ENCODE measurements at regions not wholly inside any gene's neighbourhood (a gene's known extent, or its start where the extent isn't known, plus 50 kb on each side); places are given as distances from the start of the nearest gene placed in this dataset.

DNA sequence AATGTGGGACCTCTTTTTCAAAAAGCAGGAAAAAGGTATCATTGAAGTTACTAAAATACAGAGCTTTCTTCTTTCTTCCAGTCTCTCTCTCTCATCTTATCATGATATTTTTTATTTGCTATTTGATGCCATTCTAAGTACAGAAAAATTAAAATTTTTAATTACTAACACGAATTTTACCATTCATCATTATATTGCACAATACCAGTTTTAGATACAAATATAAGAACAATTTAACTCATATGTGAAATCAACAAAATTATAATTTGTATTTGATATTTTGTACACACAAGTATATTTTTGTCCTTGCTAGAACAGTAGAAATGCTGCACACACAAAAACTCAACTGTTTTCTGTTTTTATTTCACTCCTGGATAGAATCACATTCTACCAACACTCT lies 112.2 kb downstream of the OAT start:
- no peaks in the 10 kb centered on the region for H3K9me1 ChIP-seq (ENCODE audit: insufficient read depth, low read length)
- H3K4me1 ChIP-seq (ENCODE audit: control insufficient read depth, insufficient read depth, low read length): no peaks in the 10 kb centered on the region
- TF ChIP-seq CEBPB (IDR thresholded peaks at IDR 0.05; ENCODE audit: low read depth, low read length): peak; percentile 16; the same call in 1 of the 2 replicates
- no peak for TF ChIP-seq SMC3 (IDR thresholded peaks at IDR 0.05; ENCODE audit: low read depth, low read length)
- H4K20me1 ChIP-seq (ENCODE audit: insufficient read depth, low read length): no peaks in the 10 kb centered on the region
- no peak overlapping the region for H2AK5ac ChIP-seq (ENCODE audit: low read depth, low read length)
- no peak overlapping the region for H3K4me3 ChIP-seq (ENCODE audit: insufficient read depth, low read depth, low read length)
- DNase-seq: no peak
- H2AFZ ChIP-seq (replicated peaks; ENCODE audit: low read length, poor library complexity): no peak overlapping the region
- H3K4me2 ChIP-seq (ENCODE audit: low read depth, low read length): no peak overlapping the region
- no peak overlapping the region for H2BK20ac ChIP-seq (ENCODE audit: low read depth, low read length)
- no peaks in the 10 kb centered on the region for H3K79me1 ChIP-seq (ENCODE audit: low read depth in 1 of 2, low read length in 2 of 2)
- no peak overlapping the region for H3K18ac ChIP-seq (ENCODE audit: low read depth, low read length)
- peaks cover 21% of the 10 kb centered on the region for H3K9me3 ChIP-seq (ENCODE audit: control insufficient read depth, insufficient read depth, low read length)
- CTCF ChIA-PET: no interaction called here
- H3K9ac ChIP-seq (ENCODE audit: low read depth, low read length): no peak overlapping the region
- H3K4ac ChIP-seq (ENCODE audit: low read depth, low read length): no peak overlapping the region
- no peak overlapping the region for H3K23ac ChIP-seq (ENCODE audit: low read depth, low read length)
- H3K27me3 ChIP-seq (ENCODE audit: control insufficient read depth, insufficient read depth, low read length): no peaks in the 10 kb centered on the region
- intact Hi-C loops (cut with micrococcal nuclease): no loop called here
- H3K56ac ChIP-seq (ENCODE audit: extremely low read depth, insufficient read depth, low read length): no peak overlapping the region
- H4K8ac ChIP-seq (ENCODE audit: low read depth in 2 of 2, low read length in 2 of 2): no peak overlapping the region
- no TSS peak for BruUV-seq (replicated peaks)
- H2BK15ac ChIP-seq (ENCODE audit: low read depth, low read length): no peak overlapping the region
- H3K36me3 ChIP-seq (ENCODE audit: control insufficient read depth, insufficient read depth, low read length): no peaks in the 10 kb centered on the region
- no peak overlapping the region for H2AK9ac ChIP-seq (replicated peaks; ENCODE audit: low read depth, low read length, poor library complexity)
- no peak overlapping the region for H2BK5ac ChIP-seq (ENCODE audit: low read depth, low read length, poor library complexity, severe bottlenecking)
- dilution Hi-C loops (cut with HindIII; ENCODE audit: low sequenced_read_pairs, unreplicated experiment): no loop called here
- no peak for ATAC-seq (ENCODE audit: low read depth)
- in situ Hi-C loops (cut with MboI; ENCODE audit: low sequenced_read_pairs): no loop called here
- H2BK120ac ChIP-seq (ENCODE audit: low read depth, low read length): no peak overlapping the region
- POLR2A ChIA-PET (ENCODE audit: unreplicated experiment): no interaction called here
- H4K5ac ChIP-seq (ENCODE audit: low read depth, low read length): no peak overlapping the region
- H4K91ac ChIP-seq (ENCODE audit: insufficient read depth, low read depth, low read length): no peak overlapping the region
- WGBS, 2 experiments (ENCODE audit: extremely low coverage in 2 of 2, insufficient read length in 1 of 2): no CpG with 5 or more reads among the region's 1 CpG
- no peak overlapping the region for H3K14ac ChIP-seq (replicated peaks; ENCODE audit: low read depth, low read length)
- no peak overlapping the region for H3K27ac ChIP-seq (ENCODE audit: insufficient read depth, low read length)
